HCT116 (cell line): ENCODE measurements at regions not wholly inside any gene's neighbourhood (a gene's known extent, or its start where the extent isn't known, plus 50 kb on each side); places are given as distances from the start of the nearest gene placed in this dataset.

ENCODE experiments used
- EGR1 ChIP-seq: IDR thresholded peaks from 2 replicates; pipeline ENCODE4 v1.6.1; 2012; ENCODE audit warnings: low read depth
- EZH2 ChIP-seq: fragments of 200-600 bp; sonication (generic); IDR thresholded peaks from 2 replicates; pipeline ENCODE4 v1.6.1; 2017; ENCODE audit warnings: antibody characterized with exemption, mixed run types
- JUND ChIP-seq: IDR thresholded peaks from 2 replicates; pipeline ENCODE4 v1.6.1; 2012
- POLR2A ChIP-seq: IDR thresholded peaks from 2 replicates; pipeline ENCODE4 v1.7.0; 2011; ENCODE audit warnings: borderline replicate concordance; ENCODE audit not compliant: insufficient read depth, insufficient read length; ENCODE audit errors: extremely low read depth
- REST ChIP-seq: IDR thresholded peaks from 2 replicates; pipeline ENCODE4 v1.6.1; 2012; ENCODE audit warnings: low read depth
- SIN3A ChIP-seq: IDR thresholded peaks from 2 replicates; pipeline ENCODE4 v1.6.1; 2012; ENCODE audit warnings: low read depth
- TF ChIP-seq, protein P1 (sequence below), 3 experiments: fragments of 200-600 bp in 1 of 3; sonication (generic) in 1 of 3; IDR thresholded peaks in 2 of 3; conservative IDR thresholded peaks in 1 of 3; 2 replicates each; pipeline ENCODE4 v1.5.1; 2012 to 2017; ENCODE audit warnings: low read depth in 2 of 3, low read length in 2 of 3, antibody characterized with exemption in 1 of 3, borderline replicate concordance in 1 of 3, control low read depth in 1 of 3, mild to moderate bottlenecking in 1 of 3, mixed read lengths in 1 of 3, mixed run types in 1 of 3, moderate library complexity in 1 of 3; ENCODE audit not compliant: insufficient read depth in 1 of 3

DNA sequence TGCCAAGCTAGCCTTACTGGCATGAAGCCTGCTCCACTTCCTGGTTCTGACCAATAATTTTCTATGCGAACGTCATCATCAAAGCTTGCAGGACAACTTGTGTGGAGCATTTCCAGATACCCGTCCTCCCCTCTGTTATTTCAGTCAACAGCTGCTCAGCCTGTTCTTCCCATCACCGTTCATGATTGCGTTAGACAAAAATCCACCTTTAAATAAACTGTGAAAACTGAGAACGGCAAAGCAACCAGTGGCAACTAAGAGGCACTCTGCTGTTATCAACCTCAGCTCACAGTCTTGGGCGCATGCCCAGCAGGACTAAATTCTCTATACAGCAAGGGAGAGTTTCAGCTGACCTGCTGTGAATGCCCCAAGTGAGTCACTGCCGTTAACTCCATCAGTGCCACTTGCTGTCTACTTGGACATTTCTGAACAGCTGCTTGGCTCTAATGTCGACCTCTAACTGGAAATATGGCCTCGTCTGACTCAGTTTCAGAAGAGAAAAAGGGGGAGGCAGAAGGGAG is 207.4 kb upstream of the RUNX1 start:
- TF ChIP-seq SIN3A (peak; percentile 66), EGR1 (no peak), JUND (peak; percentile 77), EZH2 (no peak), POLR2A (no peak), REST (no peak)
- TF ChIP-seq, protein P1, sequence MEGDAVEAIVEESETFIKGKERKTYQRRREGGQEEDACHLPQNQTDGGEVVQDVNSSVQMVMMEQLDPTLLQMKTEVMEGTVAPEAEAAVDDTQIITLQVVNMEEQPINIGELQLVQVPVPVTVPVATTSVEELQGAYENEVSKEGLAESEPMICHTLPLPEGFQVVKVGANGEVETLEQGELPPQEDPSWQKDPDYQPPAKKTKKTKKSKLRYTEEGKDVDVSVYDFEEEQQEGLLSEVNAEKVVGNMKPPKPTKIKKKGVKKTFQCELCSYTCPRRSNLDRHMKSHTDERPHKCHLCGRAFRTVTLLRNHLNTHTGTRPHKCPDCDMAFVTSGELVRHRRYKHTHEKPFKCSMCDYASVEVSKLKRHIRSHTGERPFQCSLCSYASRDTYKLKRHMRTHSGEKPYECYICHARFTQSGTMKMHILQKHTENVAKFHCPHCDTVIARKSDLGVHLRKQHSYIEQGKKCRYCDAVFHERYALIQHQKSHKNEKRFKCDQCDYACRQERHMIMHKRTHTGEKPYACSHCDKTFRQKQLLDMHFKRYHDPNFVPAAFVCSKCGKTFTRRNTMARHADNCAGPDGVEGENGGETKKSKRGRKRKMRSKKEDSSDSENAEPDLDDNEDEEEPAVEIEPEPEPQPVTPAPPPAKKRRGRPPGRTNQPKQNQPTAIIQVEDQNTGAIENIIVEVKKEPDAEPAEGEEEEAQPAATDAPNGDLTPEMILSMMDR (IDR thresholded peaks at IDR 0.05 in 2 of 3, conservative IDR thresholded peaks at IDR 0.05 in 1 of 3; ENCODE audit: borderline replicate concordance in 1 of 3, insufficient read depth in 1 of 3, low read depth in 2 of 3, low read length in 2 of 3), result no peak
